Astrocyte (in vitro differentiated cells and primary cell): ENCODE measurements at regions not wholly inside any gene's neighbourhood (a gene's known extent, or its start where the extent isn't known, plus 50 kb on each side); places are given as distances from the start of the nearest gene placed in this dataset.

Source experiments
- DNase-seq: peaks from one replicate; pipeline ENCODE4 v3.0.0-alpha.2; 2010; ENCODE audit warnings: low read depth
- FAIRE-seq: peaks from 2 replicates; lab custom pipeline; 2011; peaks lifted over from hg19 to GRCh38; lab: Jason Lieb, UNC
- H2AFZ ChIP-seq: 2 replicates; pipeline ENCODE4 v1.6.0; 2012; ENCODE audit warnings: low read depth, low read length, inconsistent platforms
- H3K27ac ChIP-seq: 2 replicates; pipeline ENCODE4 v1.5.1; 2011; ENCODE audit warnings: low read depth, low read length, inconsistent platforms
- H3K27me3 ChIP-seq: 2 replicates; pipeline ENCODE4 v1.6.0; 2011; ENCODE audit warnings: low read length, inconsistent platforms; ENCODE audit not compliant: insufficient read depth
- H3K36me3 ChIP-seq: 2 replicates; pipeline ENCODE4 v1.5.1; 2011; ENCODE audit warnings: low read length, inconsistent platforms; ENCODE audit not compliant: insufficient read depth
- H3K4me1 ChIP-seq: 2 replicates; pipeline ENCODE4 v1.5.1; 2011; ENCODE audit warnings: low read length, inconsistent platforms; ENCODE audit not compliant: insufficient read depth
- H3K4me2 ChIP-seq: 2 replicates; pipeline ENCODE4 v1.6.0; 2012; ENCODE audit warnings: low read length, inconsistent platforms
- H3K4me3 ChIP-seq: 2 replicates; pipeline ENCODE4 v1.5.1; 2011; ENCODE audit warnings: low read depth, mild to moderate bottlenecking, low read length, inconsistent platforms; ENCODE audit not compliant: insufficient read depth
- H3K79me2 ChIP-seq: 2 replicates; pipeline ENCODE4 v1.6.0; 2012; ENCODE audit warnings: mild to moderate bottlenecking, low read length, inconsistent platforms; ENCODE audit not compliant: insufficient read depth
- H3K9ac ChIP-seq: 2 replicates; pipeline ENCODE4 v1.6.0; 2012; ENCODE audit warnings: mild to moderate bottlenecking, low read length, inconsistent platforms
- H3K9me3 ChIP-seq: 2 replicates; pipeline ENCODE4 v1.5.1; 2012; ENCODE audit warnings: low read depth, mild to moderate bottlenecking, low read length, inconsistent platforms; ENCODE audit not compliant: insufficient read depth
- H4K20me1 ChIP-seq: 2 replicates; pipeline ENCODE4 v1.6.0; 2012; ENCODE audit warnings: low read length, inconsistent platforms; ENCODE audit not compliant: insufficient read depth
- H3K27ac Mint-ChIP-seq: one replicate; pipeline ENCODE4 v1.8.0; 2021; ENCODE audit warnings: mild to moderate bottlenecking, mixed read lengths; ENCODE audit not compliant: unreplicated experiment
- H3K27me3 Mint-ChIP-seq: one replicate; pipeline ENCODE4 v1.8.0; 2021; ENCODE audit warnings: low read depth, mixed read lengths; ENCODE audit not compliant: unreplicated experiment
- H3K36me3 Mint-ChIP-seq: one replicate; pipeline ENCODE4 v1.8.0; 2021; ENCODE audit warnings: low read depth, mixed read lengths; ENCODE audit not compliant: unreplicated experiment
- H3K4me1 Mint-ChIP-seq: one replicate; pipeline ENCODE4 v1.8.0; 2021; ENCODE audit warnings: low read depth, mixed read lengths; ENCODE audit not compliant: unreplicated experiment
- H3K4me3 Mint-ChIP-seq: one replicate; pipeline ENCODE4 v1.8.0; 2021; ENCODE audit warnings: mild to moderate bottlenecking, moderate library complexity, mixed read lengths; ENCODE audit not compliant: unreplicated experiment
- H3K9me3 Mint-ChIP-seq: one replicate; pipeline ENCODE4 v1.8.0; 2021; ENCODE audit warnings: mild to moderate bottlenecking, mixed read lengths; ENCODE audit not compliant: unreplicated experiment
- CTCF ChIP-seq: IDR thresholded peaks from 2 replicates; pipeline ENCODE4 v1.5.1; 2011; ENCODE audit warnings: low read depth, mild to moderate bottlenecking, inconsistent platforms, low read length, moderate library complexity; ENCODE audit not compliant: insufficient read depth
- EZH2 ChIP-seq: IDR thresholded peaks from 2 replicates; pipeline ENCODE4 v1.6.1; 2012; ENCODE audit warnings: mild to moderate bottlenecking, low read length, inconsistent platforms; ENCODE audit not compliant: insufficient read depth

- Histone ChIP-seq H2AFZ (no peak overlapping the region), H3K9ac (no peak overlapping the region), H3K36me3 (no peaks in the 10 kb centered on the region), H3K4me3 (no peak overlapping the region), H3K4me2 (peak overlapping the region; percentile 35), H3K27me3 (no peaks in the 10 kb centered on the region), H4K20me1 (no peaks in the 10 kb centered on the region), H3K27ac (peak overlapping the region; percentile 1), H3K9me3 (no peaks in the 10 kb centered on the region), H3K79me2 (no peaks in the 10 kb centered on the region), H3K4me1 (peaks cover 7% of the 10 kb centered on the region)
- no peak for FAIRE-seq
- peak; percentile 92 for DNase-seq
- no peaks in the 10 kb centered on the region for H3K9me3 Mint-ChIP-seq
- peaks cover 5% of the 10 kb centered on the region for H3K4me1 Mint-ChIP-seq
- no peaks in the 10 kb centered on the region for H3K36me3 Mint-ChIP-seq
- TF ChIP-seq CTCF (no peak), EZH2 (no peak)
- H3K4me3 Mint-ChIP-seq: no peak overlapping the region
- H3K27ac Mint-ChIP-seq: no peak overlapping the region
- H3K27me3 Mint-ChIP-seq: peaks cover 4% of the 10 kb centered on the region
These were observed 391.0 kb downstream of the TMEM232 start for GRCh38 chr5:110335361-110336066.

- Mint-ChIP-seq H3K27me3 (no peaks in the 10 kb centered on the region), H3K9me3 (no peaks in the 10 kb centered on the region), H3K4me3 (no peak overlapping the region), H3K27ac (no peak overlapping the region), H3K36me3 (no peaks in the 10 kb centered on the region), H3K4me1 (peaks cover 5% of the 10 kb centered on the region)
- no peaks in the 10 kb centered on the region for H3K27me3 ChIP-seq
- peaks cover 7% of the 10 kb centered on the region for H3K4me1 ChIP-seq
- DNase-seq (no peak), FAIRE-seq (no peak)
- no peak overlapping the region for H2AFZ ChIP-seq
- no peak overlapping the region for H3K4me3 ChIP-seq
- no peaks in the 10 kb centered on the region for H3K79me2 ChIP-seq
- H3K27ac ChIP-seq: no peak overlapping the region
- H4K20me1 ChIP-seq: no peaks in the 10 kb centered on the region
- H3K9me3 ChIP-seq: no peaks in the 10 kb centered on the region
- no peak for TF ChIP-seq EZH2
- TF ChIP-seq CTCF: no peak
- H3K9ac ChIP-seq: no peak overlapping the region
- no peaks in the 10 kb centered on the region for H3K36me3 ChIP-seq
- no peak overlapping the region for H3K4me2 ChIP-seq
These were observed 388.0 kb downstream of the TMEM232 start for GRCh38 chr5:110338341-110339083.

GRCh38 chr5:110339399-110339798, 387.1 kb downstream of the TMEM232 start:
- H3K9me3 Mint-ChIP-seq: no peaks in the 10 kb centered on the region
- TF ChIP-seq EZH2 (no peak), CTCF (no peak)
- Histone ChIP-seq H4K20me1 (no peaks in the 10 kb centered on the region), H3K4me1 (peaks cover 7% of the 10 kb centered on the region), H3K36me3 (no peaks in the 10 kb centered on the region), H2AFZ (no peak overlapping the region), H3K27me3 (no peaks in the 10 kb centered on the region), H3K9ac (no peak overlapping the region), H3K4me2 (no peak overlapping the region), H3K79me2 (no peaks in the 10 kb centered on the region), H3K9me3 (no peaks in the 10 kb centered on the region), H3K4me3 (no peak overlapping the region), H3K27ac (no peak overlapping the region)
- DNase-seq (no peak), FAIRE-seq (no peak)
- H3K27me3 Mint-ChIP-seq: no peaks in the 10 kb centered on the region
- no peaks in the 10 kb centered on the region for H3K36me3 Mint-ChIP-seq
- H3K4me3 Mint-ChIP-seq: no peak overlapping the region
- no peak overlapping the region for H3K27ac Mint-ChIP-seq
- peaks cover 5% of the 10 kb centered on the region for H3K4me1 Mint-ChIP-seq
